ENCODE measurements at regions not wholly inside any gene's neighbourhood (a gene's known extent, or its start where the extent isn't known, plus 50 kb on each side); places are given as distances from the start of the nearest gene placed in this dataset.

GRCh38 chrX:128818690-128819089 lies 704.6 kb downstream of the SMARCA1 start:
- no peak for TF ChIP-seq CTCF (IDR thresholded peaks at IDR 0.05)
- no peak for TF ChIP-seq EZH2 (IDR thresholded peaks at IDR 0.05; ENCODE audit: borderline replicate concordance, insufficient read depth, low read depth, low read length, poor library complexity, severe bottlenecking)
